GM13977 (cell line): ENCODE measurements at regions not wholly inside any gene's neighbourhood (a gene's known extent, or its start where the extent isn't known, plus 50 kb on each side); places are given as distances from the start of the nearest gene placed in this dataset.

ENCODE experiments used
- DNase-seq: peaks from one replicate; pipeline ENCODE4 v3.0.0; 2012; ENCODE audit warnings: low spot score
- CTCF ChIP-seq: IDR thresholded peaks from 2 replicates; pipeline ENCODE4 v1.5.1; 2012; ENCODE audit warnings: mild to moderate bottlenecking, control low read depth; ENCODE audit not compliant: insufficient read depth; ENCODE audit errors: extremely low read depth, missing control alignments
- in situ Hi-C: fragments of 300-500 bp; cut with MboI; formaldehyde crosslinking; loops from one replicate; pipeline ENCODE4 v1.12.0; 2022; ENCODE audit warnings: low sequenced_read_pairs, low pct_unique_long_range_greater_than_20kb, mixed read lengths, inconsistent platforms; ENCODE audit not compliant: unreplicated experiment

GRCh38 chr10:117442944-117443685 lies 67.9 kb upstream of the PDZD8 start:
- in situ Hi-C loops, result loop anchor here (25.0 kb wide), 1 partner anchor 231 kb away; no protein-coding TSS in a partner anchor
- peak; percentile 75 for DNase-seq
- peak; percentile 84 for TF ChIP-seq CTCF

GRCh38 chr10:117442521-117442920 lies 67.3 kb upstream of the PDZD8 start:
- in situ Hi-C loops, result loop anchor here (25.0 kb wide), 1 partner anchor 230 kb away; no protein-coding TSS in a partner anchor
- no peak for TF ChIP-seq CTCF
- DNase-seq, result no peak

- no peak for TF ChIP-seq CTCF
- DNase-seq, result no peak
- in situ Hi-C loops, result loop anchor here (25.0 kb wide), 1 partner anchor 230 kb away; no protein-coding TSS in a partner anchor
These were observed 66.7 kb upstream of the PDZD8 start for GRCh38 chr10:117441812-117442443.

- TF ChIP-seq CTCF, result no peak
- in situ Hi-C loops, result loop anchor here (25.0 kb wide), 1 partner anchor 229 kb away; no protein-coding TSS in a partner anchor
- DNase-seq, result no peak
These were observed 66.1 kb upstream of the PDZD8 start for GRCh38 chr10:117441361-117441760.

GRCh38 chr10:117439243-117439912 lies 64.1 kb upstream of the PDZD8 start:
- in situ Hi-C loops, result loop anchor here (25.0 kb wide), 1 partner anchor 227 kb away; no protein-coding TSS in a partner anchor
- DNase-seq, result no peak
- no peak for TF ChIP-seq CTCF

GRCh38 chr10:117432866-117433265 lies 57.6 kb upstream of the PDZD8 start:
- no peak for DNase-seq
- no peak for TF ChIP-seq CTCF
- in situ Hi-C loops, result loop anchor here (25.0 kb wide), 1 partner anchor 221 kb away; no protein-coding TSS in a partner anchor
